Panc1 (cell line): ENCODE measurements at regions not wholly inside any gene's neighbourhood (a gene's known extent, or its start where the extent isn't known, plus 50 kb on each side); places are given as distances from the start of the nearest gene placed in this dataset.

Experiments used
- ATAC-seq: fragments of 200-7000 bp; cut with Tn5 transposase; 2 replicates; pipeline ENCODE4 v1.9.1; 2020; ENCODE audit warnings: mild to moderate bottlenecking, moderate library complexity
- BruUV-seq: library from RNA; stranded (reverse); fragments of 400-500 nt; replicated peaks from 2 replicates; lab custom pipeline; 2021; lab: Mats Ljungman, UMichigan
- CTCF ChIA-PET: fragments of 300-600 bp; sonication (Branson Sonifier 250); formaldehyde crosslinking; loops from one replicate; lab custom pipeline; 2022; ENCODE audit warnings: antibody characterized with exemption; lab: Charles Lee
- POLR2A ChIA-PET: fragments of 300-600 bp; sonication (Branson Sonifier 250); formaldehyde crosslinking; loops from one replicate; lab custom pipeline; 2022; ENCODE audit warnings: antibody characterized with exemption; lab: Charles Lee
- DNase-seq: peaks from one replicate; pipeline ENCODE4 v3.0.0-alpha.2; 2010; ENCODE audit warnings: low read depth, low spot score
- H3K27ac ChIP-seq: 2 replicates; pipeline ENCODE4 v1.5.1; 2011; ENCODE audit warnings: mild to moderate bottlenecking, low read length, inconsistent platforms
- H3K27me3 ChIP-seq: fragments of 200-500 bp; sonication (Bioruptor generic); 2 replicates; pipeline ENCODE4 v1.6.0; 2014; ENCODE audit warnings: low read length, inconsistent platforms; ENCODE audit not compliant: control insufficient read depth, insufficient read depth
- H3K36me3 ChIP-seq: fragments of 200-500 bp; sonication (Bioruptor generic); 2 replicates; pipeline ENCODE4 v1.5.1; 2014; ENCODE audit warnings: inconsistent platforms, mild to moderate bottlenecking, low read length, moderate library complexity; ENCODE audit not compliant: control insufficient read depth, insufficient read depth
- H3K4me1 ChIP-seq: 2 replicates; pipeline ENCODE4 v1.5.1; 2011; ENCODE audit warnings: inconsistent platforms, mild to moderate bottlenecking, low read length, moderate library complexity; ENCODE audit not compliant: control insufficient read depth, insufficient read depth
- H3K4me3 ChIP-seq, 2 experiments: 2 replicates each; pipeline ENCODE4 v1.5.1; 2011 to 2012; ENCODE audit warnings: low read depth in 2 of 2, low read length in 2 of 2, mild to moderate bottlenecking in 2 of 2, inconsistent platforms in 1 of 2, moderate library complexity in 1 of 2
- H3K9me3 ChIP-seq: fragments of 200-500 bp; sonication (Bioruptor generic); 2 replicates; pipeline ENCODE4 v1.5.1; 2014; ENCODE audit warnings: low read depth, mild to moderate bottlenecking, inconsistent platforms, low read length, moderate library complexity; ENCODE audit not compliant: control insufficient read depth, insufficient read depth
- CTCF ChIP-seq: fragments of 450-650 bp; IDR thresholded peaks from 2 replicates; pipeline ENCODE4 v1.5.1; 2017; ENCODE audit warnings: mild to moderate bottlenecking
- POLR2AphosphoS5 ChIP-seq: IDR thresholded peaks from 2 replicates; pipeline ENCODE4 v1.6.1; 2012; ENCODE audit warnings: mild to moderate bottlenecking, low read depth, low read length, moderate library complexity
- REST ChIP-seq, 2 experiments: IDR thresholded peaks; 2 replicates each; pipeline ENCODE4 v1.6.1; 2011 to 2012; ENCODE audit warnings: low read depth in 2 of 2, control low read depth in 1 of 2, low read length in 1 of 2, mild to moderate bottlenecking in 1 of 2, moderate library complexity in 1 of 2; ENCODE audit not compliant: insufficient read depth in 1 of 2
- SIN3A ChIP-seq: IDR thresholded peaks from 2 replicates; pipeline ENCODE4 v1.6.1; 2012; ENCODE audit warnings: low read depth, mild to moderate bottlenecking, low read length, moderate library complexity, borderline replicate concordance; ENCODE audit not compliant: insufficient read depth
- TCF7L2 ChIP-seq: IDR thresholded peaks from 2 replicates; pipeline ENCODE4 v1.6.1; 2011; ENCODE audit warnings: mild to moderate bottlenecking, low read depth, low read length, inconsistent platforms
- in situ Hi-C: cut with HindIII; loops from 2 replicates; pipeline ENCODE4 v1.10.0; 2016; ENCODE audit warnings: low sequenced_read_pairs, low pct_unique_long_range_greater_than_20kb
- intact Hi-C: fragments of 100-400 bp; cut with micrococcal nuclease; formaldehyde crosslinking; loops from one replicate; pipeline ENCODE4 v1.10.0; 2022; ENCODE audit not compliant: unreplicated experiment

DNA sequence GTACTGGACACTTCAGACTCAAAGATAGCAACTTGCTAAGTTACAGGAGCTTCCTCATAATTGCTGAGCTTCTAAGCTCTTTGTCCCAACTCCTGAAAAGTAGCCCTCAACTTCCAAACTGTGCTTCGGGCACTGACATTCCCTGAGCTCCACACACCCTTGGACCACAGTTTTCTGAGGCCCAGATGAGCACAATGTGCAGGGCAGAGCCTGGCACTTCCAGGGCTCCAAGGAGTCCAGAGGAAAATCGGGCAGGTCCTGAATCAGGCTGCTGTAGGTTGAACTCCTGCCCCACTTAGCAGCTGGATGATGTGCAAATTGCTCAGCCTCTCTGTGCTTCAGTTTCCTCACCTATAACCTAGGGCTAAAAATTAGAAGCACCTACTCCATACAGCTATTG is 54.6 kb upstream of the KCNIP1 start:
- no peak for DNase-seq
- CTCF ChIA-PET = no interaction called here
- POLR2A ChIA-PET = no interaction called here
- H3K27me3 ChIP-seq = peaks cover 3% of the 10 kb centered on the region; the same call in 1 of the 2 replicates
- no TSS peak for BruUV-seq
- TF ChIP-seq TCF7L2 = no peak
- no peak for TF ChIP-seq CTCF
- TF ChIP-seq POLR2AphosphoS5 = no peak
- no peak for TF ChIP-seq SIN3A
- TF ChIP-seq REST (IDR thresholded peaks at IDR 0.05; ENCODE audit: insufficient read depth in 1 of 2, low read depth in 2 of 2, low read length in 1 of 2) = no peak
- in situ Hi-C loops (no loop called here), intact Hi-C loops (no loop called here)
- H3K27ac ChIP-seq = no peak overlapping the region
- no peak overlapping the region for H3K4me3 ChIP-seq
- no peak for ATAC-seq
- H3K9me3 ChIP-seq = no peaks in the 10 kb centered on the region
- no peaks in the 10 kb centered on the region for H3K4me1 ChIP-seq
- no peaks in the 10 kb centered on the region for H3K36me3 ChIP-seq

DNA sequence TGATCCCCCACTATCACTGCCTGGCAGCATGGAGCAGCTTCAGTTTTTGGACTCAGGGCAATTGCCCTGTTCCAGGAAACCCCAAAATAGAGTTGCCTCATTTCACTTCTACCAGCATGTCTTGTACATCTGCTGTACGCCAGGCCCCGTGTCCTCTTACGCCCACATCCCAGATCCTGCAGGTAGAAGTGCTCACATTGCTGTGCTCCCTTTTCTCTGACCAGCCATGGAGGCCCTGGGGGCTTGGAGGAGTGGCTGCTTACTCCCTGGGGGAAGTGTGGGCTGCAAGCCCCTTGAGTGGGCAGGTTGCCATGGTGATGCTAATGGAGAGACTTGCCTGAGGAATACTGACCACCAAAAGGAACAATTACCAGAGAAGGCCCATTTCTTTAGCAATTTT is 55.6 kb upstream of the KCNIP1 start:
- no peak for TF ChIP-seq REST (IDR thresholded peaks at IDR 0.05; ENCODE audit: insufficient read depth in 1 of 2, low read depth in 2 of 2, low read length in 1 of 2)
- no peak for TF ChIP-seq POLR2AphosphoS5
- TF ChIP-seq TCF7L2 = no peak
- TF ChIP-seq SIN3A = no peak
- no peak for TF ChIP-seq CTCF
- no peak overlapping the region for H3K4me3 ChIP-seq
- H3K4me1 ChIP-seq = no peaks in the 10 kb centered on the region
- H3K27me3 ChIP-seq = no peaks in the 10 kb centered on the region
- H3K36me3 ChIP-seq = no peaks in the 10 kb centered on the region
- POLR2A ChIA-PET = no interaction called here
- H3K9me3 ChIP-seq = no peaks in the 10 kb centered on the region
- H3K27ac ChIP-seq = no peak overlapping the region
- BruUV-seq = no TSS peak
- in situ Hi-C loops (no loop called here), intact Hi-C loops (no loop called here)
- no peak for ATAC-seq
- DNase-seq = no peak
- CTCF ChIA-PET = no interaction called here
